T-cell (primary cell): ENCODE measurements at regions not wholly inside any gene's neighbourhood (a gene's known extent, or its start where the extent isn't known, plus 50 kb on each side); places are given as distances from the start of the nearest gene placed in this dataset.
"Not testable (repeated sequence)": the region's sequence is repeated elsewhere in the genome, so short reads cannot be mapped to it uniquely, and the experiment has no call there.

ENCODE experiments used
- ATAC-seq, 4 experiments: fragments of 200-7000 bp in 3 of 4; fragments of 150-1000 bp in 1 of 4; cut with Tn5 transposase; replicated peaks in 1 of 4; 1 replicate in 3 of 4; 2 replicates in 1 of 4; pipeline ENCODE4 v1.10.0; 2021; ENCODE audit warnings: moderate library complexity in 3 of 4, mild to moderate bottlenecking in 2 of 4, moderate number of reproducible peaks in 1 of 4
- CTCF ChIA-PET, 2 donors: fragments of 300-600 bp; sonication (Branson Sonifier 250); formaldehyde crosslinking; loops; one replicate each; lab custom pipeline; 2022; ENCODE audit warnings: antibody characterized with exemption in 2 of 2; lab: Charles Lee
- POLR2A ChIA-PET, 2 donors: fragments of 300-600 bp; sonication (Branson Sonifier 250); formaldehyde crosslinking; loops; one replicate each; lab custom pipeline; 2022; ENCODE audit warnings: antibody characterized with exemption in 2 of 2; lab: Charles Lee
- DNase-seq, 35 experiments: peaks; one replicate each; pipeline versions ENCODE4 v3.0.0 to v3.0.0-alpha.2; 2013 to 2023
- H3K27ac ChIP-seq: one replicate; pipeline ENCODE4 v1.5.1; 2013; ENCODE audit warnings: low read length
- H3K27me3 ChIP-seq, 2 experiments: replicated peaks in 1 of 2; 1 replicate in 1 of 2; 2 replicates in 1 of 2; pipeline versions ENCODE4 v1.6.1 to v1.7.0; 2013; ENCODE audit warnings: low read length in 1 of 2, mixed read lengths in 1 of 2; ENCODE audit not compliant: control insufficient read depth in 2 of 2, insufficient read depth in 2 of 2; ENCODE audit errors: extremely low read depth in 1 of 2
- H3K36me3 ChIP-seq, 2 donors: 1 replicate in 1 of 2; 2 replicates in 1 of 2; pipeline versions ENCODE4 v1.6.1 to v1.7.0; 2013; ENCODE audit warnings: low read length in 1 of 2; ENCODE audit not compliant: control insufficient read depth in 2 of 2, insufficient read depth in 1 of 2; ENCODE audit errors: extremely low read depth in 1 of 2
- H3K4me1 ChIP-seq, 2 experiments: 1 replicate in 1 of 2; 2 replicates in 1 of 2; pipeline versions ENCODE4 v1.6.1 to v1.7.0; 2013; ENCODE audit warnings: low read length in 2 of 2, mixed read lengths in 1 of 2; ENCODE audit not compliant: insufficient read depth in 2 of 2, control insufficient read depth in 1 of 2; ENCODE audit errors: extremely low read depth in 1 of 2
- H3K4me3 ChIP-seq, 2 donors: 1 replicate in 1 of 2; 2 replicates in 1 of 2; pipeline versions ENCODE4 v1.5.1 to v1.7.0; 2013; ENCODE audit warnings: mild to moderate bottlenecking in 2 of 2, low read length in 1 of 2, moderate library complexity in 1 of 2; ENCODE audit not compliant: control insufficient read depth in 1 of 2; ENCODE audit errors: extremely low read depth in 1 of 2
- H3K9me3 ChIP-seq: 2 replicates; pipeline ENCODE4 v1.7.0; 2013
- H3K27ac Mint-ChIP-seq, 2 donors: one replicate each; pipeline ENCODE4 v1.8.0; 2020 to 2021; ENCODE audit warnings: mild to moderate bottlenecking in 2 of 2, mixed read lengths in 2 of 2
- H3K27me3 Mint-ChIP-seq, 2 donors: one replicate each; pipeline ENCODE4 v1.8.0; 2021 to 2022; ENCODE audit warnings: mixed read lengths in 2 of 2
- H3K36me3 Mint-ChIP-seq: one replicate; pipeline ENCODE4 v1.8.0; 2021; ENCODE audit warnings: mixed read lengths
- H3K4me1 Mint-ChIP-seq, 3 donors: one replicate each; pipeline ENCODE4 v1.8.0; 2020 to 2022; ENCODE audit warnings: mixed read lengths in 3 of 3, mild to moderate bottlenecking in 1 of 3
- H3K4me3 Mint-ChIP-seq, 3 donors: one replicate each; pipeline ENCODE4 v1.8.0; 2020 to 2022; ENCODE audit warnings: mild to moderate bottlenecking in 3 of 3, mixed read lengths in 3 of 3, moderate library complexity in 3 of 3
- H3K9me3 Mint-ChIP-seq, 3 donors: one replicate each; pipeline ENCODE4 v1.8.0; 2020 to 2022; ENCODE audit warnings: mixed read lengths in 3 of 3
- WGBS: methylation state at CpG from one replicate; pipeline ENCODE4 v1.1.5; 2013; ENCODE audit warnings: missing lambda C conversion rate; ENCODE audit not compliant: insufficient coverage; 5-methylcytosine and 5-hydroxymethylcytosine counted together

DNA sequence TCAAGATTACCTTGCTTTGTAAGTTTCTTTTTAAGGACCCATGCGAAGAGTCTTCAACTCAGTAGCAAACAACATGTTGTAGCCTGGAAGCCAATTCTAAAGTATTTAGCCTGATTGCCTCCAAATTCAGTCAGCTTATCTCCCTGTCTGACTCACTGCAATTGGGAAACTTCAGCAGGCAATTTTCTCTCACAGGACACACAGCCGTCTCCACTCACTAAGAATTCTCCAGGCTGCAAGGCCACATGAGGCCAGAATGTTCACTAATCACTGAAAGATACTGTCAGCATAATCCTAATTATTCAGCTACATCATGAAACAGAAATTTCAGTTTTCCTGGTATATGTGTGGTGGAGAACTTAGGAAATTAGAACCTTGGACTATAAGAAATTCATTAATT is 78.1 kb upstream of the PDE1A start:
- 100% methylated on average over 1 of the region's 2 CpGs for WGBS
- no peak overlapping the region for H3K27ac Mint-ChIP-seq
- DNase-seq, result no peak
- H3K27ac ChIP-seq, result no peak overlapping the region
- H3K4me3 ChIP-seq, result no peak overlapping the region
- H3K36me3 Mint-ChIP-seq, result no peaks in the 10 kb centered on the region
- CTCF ChIA-PET, result no interaction called here
- no peaks in the 10 kb centered on the region for H3K9me3 ChIP-seq
- H3K27me3 Mint-ChIP-seq, result no peaks in the 10 kb centered on the region
- no peak for ATAC-seq
- no peaks in the 10 kb centered on the region for H3K4me1 Mint-ChIP-seq
- H3K4me3 Mint-ChIP-seq, result no peak overlapping the region
- no peaks in the 10 kb centered on the region for H3K9me3 Mint-ChIP-seq
- no peaks in the 10 kb centered on the region for H3K27me3 ChIP-seq
- POLR2A ChIA-PET, result interaction anchor here in 1 of 2 donors (0.6 kb wide), 1 partner anchor 99 kb away, joined by 3 read pairs; no protein-coding TSS in a partner anchor
- H3K4me1 ChIP-seq, result peaks cover 0 to 2% of the 10 kb centered on the region in 2 experiments
- no peaks in the 10 kb centered on the region for H3K36me3 ChIP-seq

DNA sequence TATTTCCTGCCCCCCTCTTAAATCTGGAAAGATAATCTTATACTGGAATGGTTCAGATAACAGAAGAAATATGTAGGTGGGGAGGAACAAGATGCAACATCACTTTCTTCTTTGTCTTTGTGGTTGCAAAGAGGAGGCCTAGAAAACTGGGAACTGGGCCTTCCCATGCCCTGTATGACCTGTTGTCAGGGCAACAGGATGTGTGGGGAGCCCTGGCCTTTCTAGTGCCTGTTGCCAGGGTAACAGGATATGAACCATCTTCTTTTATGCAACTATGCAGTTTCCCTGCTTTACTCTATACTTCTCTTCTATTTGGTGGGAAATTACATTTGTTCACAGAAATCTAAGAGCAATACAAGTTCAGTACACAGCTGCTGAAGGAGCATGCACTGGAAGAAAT is 79.8 kb upstream of the PDE1A start:
- ChIA-PET POLR2A (no interaction called here), CTCF (no interaction called here)
- H3K4me1 ChIP-seq, result peaks cover 0 to 2% of the 10 kb centered on the region in 2 experiments
- no peak overlapping the region for H3K27ac Mint-ChIP-seq
- H3K4me3 ChIP-seq, result no peak overlapping the region
- no peak for ATAC-seq
- no peak for DNase-seq
- H3K27ac ChIP-seq, result no peak overlapping the region
- no peaks in the 10 kb centered on the region for H3K27me3 ChIP-seq
- H3K36me3 ChIP-seq, result no peaks in the 10 kb centered on the region
- no peaks in the 10 kb centered on the region for H3K9me3 Mint-ChIP-seq
- H3K4me3 Mint-ChIP-seq, result no peak overlapping the region
- no peaks in the 10 kb centered on the region for H3K9me3 ChIP-seq
- H3K36me3 Mint-ChIP-seq, result no peaks in the 10 kb centered on the region
- no peaks in the 10 kb centered on the region for H3K4me1 Mint-ChIP-seq
- peaks cover 0 to under 1% of the 10 kb centered on the region in 2 donors for H3K27me3 Mint-ChIP-seq

GRCh38 chr2:182508583-182508982 is 81.7 kb upstream of the PDE1A start:
- H3K4me1 Mint-ChIP-seq, H3K27ac Mint-ChIP-seq, H3K27me3 Mint-ChIP-seq, DNase-seq, H3K4me1 ChIP-seq, H3K36me3 ChIP-seq, H3K27ac ChIP-seq, ATAC-seq, CTCF ChIA-PET, H3K9me3 ChIP-seq, H3K9me3 Mint-ChIP-seq, H3K27me3 ChIP-seq, H3K36me3 Mint-ChIP-seq, H3K4me3 Mint-ChIP-seq, H3K4me3 ChIP-seq: not testable (repeated sequence)
- POLR2A ChIA-PET, result interaction anchor here in 1 of 2 donors (0.6 kb wide), 1 partner anchor 1894 kb away, joined by 3 read pairs; no protein-coding TSS in a partner anchor
- WGBS, result no CpG with 5 or more reads among the region's 4 CpGs

GRCh38 chr2:182509216-182509615 is 82.4 kb upstream of the PDE1A start:
- Histone ChIP-seq H3K27ac (no peak overlapping the region), H3K4me1 (peaks cover 0 to 2% of the 10 kb centered on the region in 2 experiments), H3K4me3 (no peak overlapping the region), H3K27me3 (no peaks in the 10 kb centered on the region), H3K9me3 (no peaks in the 10 kb centered on the region), H3K36me3 (no peaks in the 10 kb centered on the region)
- Mint-ChIP-seq H3K9me3 (no peaks in the 10 kb centered on the region), H3K4me3 (no peak overlapping the region), H3K36me3 (no peaks in the 10 kb centered on the region), H3K4me1 (no peaks in the 10 kb centered on the region), H3K27ac (no peak overlapping the region), H3K27me3 (peaks cover 5 to 6% of the 10 kb centered on the region in 2 donors)
- ATAC-seq, result no peak
- ChIA-PET CTCF (no interaction called here), POLR2A (interaction anchor here in 1 of 2 donors (0.6 kb wide), 1 partner anchor 1894 kb away, joined by 3 read pairs; no protein-coding TSS in a partner anchor)
- WGBS, result 82% methylated on average over 2 of the region's 3 CpGs
- DNase-seq, result no peak

- Histone ChIP-seq H3K4me3 (no peak overlapping the region), H3K27ac (no peak overlapping the region), H3K9me3 (no peaks in the 10 kb centered on the region), H3K4me1 (no peaks in the 10 kb centered on the region), H3K36me3 (no peaks in the 10 kb centered on the region), H3K27me3 (no peaks in the 10 kb centered on the region)
- Mint-ChIP-seq H3K4me1 (peaks cover 0 to 2% (median 0%) of the 10 kb centered on the region in 3 donors), H3K27ac (no peak overlapping the region), H3K27me3 (peaks cover 0 to 3% of the 10 kb centered on the region in 2 donors), H3K9me3 (no peaks in the 10 kb centered on the region), H3K36me3 (no peaks in the 10 kb centered on the region), H3K4me3 (no peak overlapping the region)
- ATAC-seq, result no peak
- no peak for DNase-seq
- POLR2A ChIA-PET, result no interaction called here
- CTCF ChIA-PET, result no interaction called here
- no CpG with 5 or more reads among the region's 9 CpGs for WGBS
Measured at GRCh38 chr2:182521453-182522404, 94.9 kb upstream of the PDE1A start.

GRCh38 chr2:182522405-182522896 is 95.6 kb upstream of the PDE1A start:
- Histone ChIP-seq H3K4me3 (no peak overlapping the region), H3K4me1 (no peaks in the 10 kb centered on the region), H3K9me3 (no peaks in the 10 kb centered on the region), H3K36me3 (no peaks in the 10 kb centered on the region), H3K27me3 (no peaks in the 10 kb centered on the region), H3K27ac (no peak overlapping the region)
- CTCF ChIA-PET, result no interaction called here
- ATAC-seq (no peak), DNase-seq (no peak)
- Mint-ChIP-seq H3K27ac (no peak overlapping the region), H3K4me1 (peaks cover 0 to 2% (median 0%) of the 10 kb centered on the region in 3 donors), H3K36me3 (no peaks in the 10 kb centered on the region), H3K27me3 (peaks cover 0 to 3% of the 10 kb centered on the region in 2 donors), H3K9me3 (no peaks in the 10 kb centered on the region), H3K4me3 (no peak overlapping the region)
- POLR2A ChIA-PET, result no interaction called here
- 6% methylated on average over 2 of the region's 6 CpGs for WGBS
